ENCODE measurements at regions not wholly inside any gene's neighbourhood (a gene's known extent, or its start where the extent isn't known, plus 50 kb on each side); places are given as distances from the start of the nearest gene placed in this dataset.

DNA sequence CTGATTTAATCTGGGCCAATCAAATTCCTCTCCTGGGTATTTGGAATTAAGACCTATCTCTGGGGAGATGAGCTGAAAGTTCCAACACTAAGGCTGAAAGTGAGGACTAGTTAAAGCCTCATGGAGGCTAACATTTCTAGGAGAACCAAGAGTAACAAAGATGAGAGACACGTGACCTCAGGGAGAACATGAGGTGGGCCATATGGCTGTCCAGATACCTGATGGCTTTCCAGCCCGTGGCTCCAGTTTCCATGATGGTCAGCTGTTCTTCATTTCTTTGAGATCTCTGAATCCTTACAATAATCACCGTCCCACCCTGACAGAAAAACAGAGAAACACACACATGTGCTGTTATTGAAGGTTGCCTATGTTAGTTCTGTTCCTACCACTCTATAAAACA lies 66.1 kb downstream of the LEPR start:
- no peak overlapping the region for H3K27ac ChIP-seq
- intact Hi-C loops (cut with DNase I) = no loop called here
- no peaks in the 10 kb centered on the region for H3K9me3 ChIP-seq
- DNase-seq = no peak
- H3K36me3 ChIP-seq = no peaks in the 10 kb centered on the region
- no peaks in the 10 kb centered on the region for H3K27me3 ChIP-seq
- H3K4me3 ChIP-seq = no peak overlapping the region
- no peaks in the 10 kb centered on the region for H3K4me1 ChIP-seq
- TF ChIP-seq, protein P1, sequence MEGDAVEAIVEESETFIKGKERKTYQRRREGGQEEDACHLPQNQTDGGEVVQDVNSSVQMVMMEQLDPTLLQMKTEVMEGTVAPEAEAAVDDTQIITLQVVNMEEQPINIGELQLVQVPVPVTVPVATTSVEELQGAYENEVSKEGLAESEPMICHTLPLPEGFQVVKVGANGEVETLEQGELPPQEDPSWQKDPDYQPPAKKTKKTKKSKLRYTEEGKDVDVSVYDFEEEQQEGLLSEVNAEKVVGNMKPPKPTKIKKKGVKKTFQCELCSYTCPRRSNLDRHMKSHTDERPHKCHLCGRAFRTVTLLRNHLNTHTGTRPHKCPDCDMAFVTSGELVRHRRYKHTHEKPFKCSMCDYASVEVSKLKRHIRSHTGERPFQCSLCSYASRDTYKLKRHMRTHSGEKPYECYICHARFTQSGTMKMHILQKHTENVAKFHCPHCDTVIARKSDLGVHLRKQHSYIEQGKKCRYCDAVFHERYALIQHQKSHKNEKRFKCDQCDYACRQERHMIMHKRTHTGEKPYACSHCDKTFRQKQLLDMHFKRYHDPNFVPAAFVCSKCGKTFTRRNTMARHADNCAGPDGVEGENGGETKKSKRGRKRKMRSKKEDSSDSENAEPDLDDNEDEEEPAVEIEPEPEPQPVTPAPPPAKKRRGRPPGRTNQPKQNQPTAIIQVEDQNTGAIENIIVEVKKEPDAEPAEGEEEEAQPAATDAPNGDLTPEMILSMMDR (IDR thresholded peaks at IDR 0.05) = no peak
- H3K9ac ChIP-seq (ENCODE audit: low read depth in 2 of 2, low read length in 2 of 2) = no peak overlapping the region

DNA sequence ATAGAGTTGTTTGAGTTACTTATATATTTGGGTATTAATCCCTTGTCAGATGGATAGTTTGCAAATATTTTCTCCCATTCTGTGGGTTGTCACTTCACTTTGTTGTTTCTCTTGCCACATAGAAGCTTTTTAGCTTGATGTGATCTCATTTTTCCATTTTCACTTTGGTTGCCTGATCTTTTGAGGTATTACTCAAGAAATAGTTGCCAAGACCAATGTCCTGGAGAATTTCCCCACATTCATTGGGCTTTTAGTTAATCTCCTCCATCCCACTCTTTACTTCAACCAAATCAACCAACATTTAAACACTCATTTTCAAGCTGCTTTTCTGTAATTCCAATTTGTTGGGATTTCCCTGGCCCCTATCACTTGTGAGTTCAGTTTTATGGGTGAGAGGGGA lies 69.0 kb downstream of the LEPR start:
- intact Hi-C loops (cut with DNase I) = no loop called here

DNA sequence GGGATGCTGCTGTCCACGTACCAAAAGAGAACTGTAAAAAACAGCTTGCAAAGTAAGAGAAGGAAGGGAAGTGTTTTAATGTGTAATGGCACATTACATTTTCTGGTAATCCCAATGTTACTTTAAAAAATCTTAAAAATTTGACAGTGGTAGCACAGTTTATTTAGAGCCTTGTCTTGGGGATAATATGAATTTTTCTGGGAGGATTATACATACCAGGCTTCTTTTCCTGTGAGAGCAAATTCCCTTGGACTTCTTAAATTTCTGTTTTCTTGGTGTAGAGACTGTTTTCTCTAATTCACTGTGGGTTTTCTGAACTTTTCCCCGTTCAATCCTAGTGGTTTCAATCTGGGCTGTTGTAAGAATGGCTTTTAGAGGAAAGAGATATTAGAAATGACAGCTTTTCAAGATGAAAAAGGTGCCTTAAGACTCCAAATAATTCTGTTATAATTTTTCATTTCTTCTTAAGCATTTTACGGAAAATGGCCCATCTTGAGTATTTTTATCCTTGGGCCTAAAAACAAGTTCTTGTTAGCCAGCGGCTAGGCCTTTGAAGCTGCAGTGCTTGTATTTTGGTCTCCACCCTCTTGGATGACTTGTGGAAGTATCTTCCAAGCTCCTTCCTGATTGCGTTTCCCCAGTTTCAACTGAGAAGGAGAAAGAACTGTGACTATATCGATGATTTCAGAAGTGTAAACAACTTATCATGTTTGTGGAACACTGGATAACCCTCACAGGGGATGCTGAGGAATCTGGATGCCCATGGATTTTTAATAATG lies 70.0 kb downstream of the LEPR start:
- no peak overlapping the region for H3K9ac ChIP-seq (ENCODE audit: low read depth in 2 of 2, low read length in 2 of 2)
- H3K4me3 ChIP-seq = no peak overlapping the region
- TF ChIP-seq, protein P1 (IDR thresholded peaks at IDR 0.05) = no peak
- no peaks in the 10 kb centered on the region for H3K27me3 ChIP-seq
- no peak overlapping the region for H3K27ac ChIP-seq
- intact Hi-C loops (cut with DNase I) = no loop called here
- no peak for DNase-seq
- H3K4me1 ChIP-seq = no peaks in the 10 kb centered on the region
- no peaks in the 10 kb centered on the region for H3K36me3 ChIP-seq
- no peaks in the 10 kb centered on the region for H3K9me3 ChIP-seq

More for the DNA sequence above, 69.0 kb downstream of the LEPR start:
- TF ChIP-seq, protein P1 (IDR thresholded peaks at IDR 0.05) = no peak
- Histone ChIP-seq H3K9ac (ENCODE audit: low read depth in 2 of 2, low read length in 2 of 2) (no peak overlapping the region), H3K4me1 (no peaks in the 10 kb centered on the region), H3K27ac (no peak overlapping the region), H3K27me3 (no peaks in the 10 kb centered on the region), H3K9me3 (no peaks in the 10 kb centered on the region), H3K36me3 (no peaks in the 10 kb centered on the region), H3K4me3 (no peak overlapping the region)
- DNase-seq = no peak

DNA sequence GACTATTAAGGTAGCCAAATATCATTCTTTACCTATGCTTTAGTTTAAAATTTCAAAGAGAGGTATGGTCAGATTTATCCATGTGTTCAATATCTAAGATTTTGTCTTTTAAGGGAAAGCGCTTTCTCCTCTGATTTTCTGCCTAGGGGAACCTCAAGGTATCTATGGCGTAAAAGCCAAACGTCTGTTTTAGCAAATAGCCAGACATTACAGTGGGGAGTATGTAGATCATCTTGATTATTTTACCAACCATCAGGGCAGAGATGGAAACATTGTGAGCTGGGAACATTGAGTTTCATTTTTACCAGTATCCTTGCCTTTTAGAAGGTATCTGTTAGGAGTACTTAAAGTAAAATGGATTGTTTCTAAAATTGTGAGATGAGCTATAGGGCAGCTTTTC lies 71.0 kb downstream of the LEPR start:
- no peaks in the 10 kb centered on the region for H3K9me3 ChIP-seq
- no peaks in the 10 kb centered on the region for H3K27me3 ChIP-seq
- no peaks in the 10 kb centered on the region for H3K36me3 ChIP-seq
- TF ChIP-seq, protein P1 (IDR thresholded peaks at IDR 0.05) = no peak
- no peak overlapping the region for H3K9ac ChIP-seq (ENCODE audit: low read depth in 2 of 2, low read length in 2 of 2)
- no peaks in the 10 kb centered on the region for H3K4me1 ChIP-seq
- DNase-seq = no peak
- intact Hi-C loops (cut with DNase I) = no loop called here
- no peak overlapping the region for H3K4me3 ChIP-seq
- no peak overlapping the region for H3K27ac ChIP-seq

DNA sequence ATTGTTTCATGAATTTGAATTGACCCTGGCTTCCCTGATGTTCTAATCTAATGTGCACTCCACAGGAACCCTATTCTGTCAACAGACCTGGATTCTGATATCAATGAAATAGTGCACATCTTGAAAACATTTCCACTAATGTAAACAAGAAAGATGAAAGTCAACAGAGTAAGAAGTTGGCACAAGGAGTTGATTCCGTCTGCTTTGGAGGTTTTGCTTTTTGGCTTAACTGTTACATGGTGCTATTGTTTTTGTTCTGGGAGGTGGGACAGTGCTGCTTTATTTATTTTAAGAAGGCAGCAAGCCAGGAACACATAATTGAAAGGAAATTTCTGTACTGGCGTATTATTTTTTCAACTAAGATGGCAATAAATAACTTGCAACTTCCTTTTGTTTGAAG lies 73.3 kb downstream of the LEPR start:
- TF ChIP-seq, protein P1 (IDR thresholded peaks at IDR 0.05) = no peak
- H3K9ac ChIP-seq (ENCODE audit: low read depth in 2 of 2, low read length in 2 of 2) = no peak overlapping the region
- H3K27ac ChIP-seq = no peak overlapping the region
- no peaks in the 10 kb centered on the region for H3K9me3 ChIP-seq
- H3K4me3 ChIP-seq = no peak overlapping the region
- no peaks in the 10 kb centered on the region for H3K36me3 ChIP-seq
- DNase-seq = no peak
- H3K27me3 ChIP-seq = no peaks in the 10 kb centered on the region
- no peaks in the 10 kb centered on the region for H3K4me1 ChIP-seq
- intact Hi-C loops (cut with DNase I) = no loop called here
